GM19239 (cell line): ENCODE measurements at regions not wholly inside any gene's neighbourhood (a gene's known extent, or its start where the extent isn't known, plus 50 kb on each side); places are given as distances from the start of the nearest gene placed in this dataset.
"Not testable (repeated sequence)": the region's sequence is repeated elsewhere in the genome, so short reads cannot be mapped to it uniquely, and the experiment has no call there.

ENCODE experiments used
- DNase-seq: peaks from one replicate; pipeline ENCODE4 v3.0.0; 2011; ENCODE audit warnings: low spot score; ENCODE audit not compliant: insufficient read length
- FAIRE-seq: peaks from 2 replicates; lab custom pipeline; 2011; peaks lifted over from hg19 to GRCh38; lab: Jason Lieb, UNC

GRCh38 chr7:156344595-156344994, 296.0 kb upstream of the RNF32 start:
- DNase-seq (no peak), FAIRE-seq (no peak)

DNA sequence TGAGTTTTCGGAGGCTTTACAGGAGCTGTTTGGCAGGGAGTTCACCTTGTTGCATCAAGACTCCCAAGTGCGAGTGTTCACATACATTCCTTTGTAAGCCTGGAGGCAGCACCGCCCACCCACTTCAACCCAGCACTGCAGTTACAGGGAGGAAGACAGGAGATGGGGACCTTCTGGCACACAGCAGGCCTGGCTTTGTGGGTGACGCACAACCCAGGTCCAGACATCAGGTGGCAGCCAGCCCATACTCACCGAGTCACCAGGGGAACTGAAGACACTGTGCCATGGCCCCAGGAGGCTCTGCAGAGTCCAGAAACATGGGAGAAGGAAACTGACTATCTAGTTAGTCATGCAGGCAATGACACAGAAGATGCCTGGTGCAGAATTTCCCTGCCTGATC, 305.9 kb upstream of the RNF32 start:
- DNase-seq (no peak), FAIRE-seq (no peak)

DNA sequence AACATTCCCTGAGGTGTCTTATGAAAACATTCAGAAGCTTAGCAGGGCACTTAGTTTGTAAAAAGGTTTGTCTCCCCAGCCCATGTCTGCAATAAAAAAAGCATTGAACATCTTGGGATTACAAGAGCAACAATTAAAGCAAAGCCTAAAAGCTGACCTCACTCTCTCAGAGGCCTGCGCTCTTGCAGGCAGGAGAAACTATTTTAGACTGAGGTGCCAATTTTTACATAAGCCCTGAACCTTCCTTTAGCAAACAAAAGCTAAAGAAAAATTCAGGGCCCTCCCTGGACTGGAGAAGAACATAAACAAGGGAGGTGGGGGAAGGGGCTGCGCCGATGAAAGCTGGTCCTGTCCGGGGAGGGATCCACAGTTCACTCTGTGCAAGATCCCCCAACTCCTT, 312.7 kb upstream of the RNF32 start:
- no peak for DNase-seq
- FAIRE-seq: no peak

GRCh38 chr7:156327474-156327873, 313.1 kb upstream of the RNF32 start:
- DNase-seq (no peak), FAIRE-seq (no peak)

DNA sequence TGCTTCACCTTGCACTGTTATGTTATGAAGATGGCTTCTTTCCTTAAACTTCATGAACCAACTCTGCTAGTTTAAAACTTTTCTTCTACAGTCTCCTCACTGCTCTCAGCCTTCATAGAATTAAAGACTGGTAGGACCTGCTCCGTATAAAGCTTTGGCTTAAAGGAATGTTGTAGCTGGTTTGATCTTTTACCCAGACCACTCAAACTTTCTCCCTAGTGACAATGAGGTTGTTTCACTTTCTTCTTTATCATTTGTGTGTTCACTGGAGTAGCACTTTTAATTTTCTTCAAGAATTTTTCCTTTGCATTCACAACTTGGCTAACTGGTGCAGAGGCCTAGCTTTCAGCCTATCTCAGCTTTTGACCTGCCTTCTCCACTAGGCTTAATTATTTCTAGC, 316.4 kb upstream of the RNF32 start:
- DNase-seq: no peak
- no peak for FAIRE-seq

DNA sequence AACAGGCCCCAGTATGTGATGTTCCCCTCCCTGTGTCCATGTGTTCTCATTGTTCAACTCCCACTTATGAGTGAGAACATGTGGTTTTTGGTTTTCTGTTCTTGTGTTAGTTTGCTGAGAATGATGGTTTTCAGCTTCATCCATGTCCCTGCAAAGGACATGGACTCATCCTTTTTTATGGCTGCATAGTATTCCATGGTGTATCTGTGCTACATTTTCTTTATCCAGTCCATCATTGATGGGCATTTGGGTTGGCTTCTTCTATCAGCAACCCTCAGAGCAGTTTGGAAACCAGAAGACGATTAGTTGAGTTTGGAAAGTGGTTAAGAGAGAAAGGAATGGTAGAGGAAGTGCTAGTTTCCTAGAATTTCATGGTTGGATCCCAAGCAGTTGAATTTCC, 319.1 kb upstream of the RNF32 start:
- not testable (repeated sequence) for DNase-seq, FAIRE-seq

GRCh38 chr7:156318926-156319325, 321.6 kb upstream of the RNF32 start:
- FAIRE-seq: no peak
- DNase-seq: no peak

DNA sequence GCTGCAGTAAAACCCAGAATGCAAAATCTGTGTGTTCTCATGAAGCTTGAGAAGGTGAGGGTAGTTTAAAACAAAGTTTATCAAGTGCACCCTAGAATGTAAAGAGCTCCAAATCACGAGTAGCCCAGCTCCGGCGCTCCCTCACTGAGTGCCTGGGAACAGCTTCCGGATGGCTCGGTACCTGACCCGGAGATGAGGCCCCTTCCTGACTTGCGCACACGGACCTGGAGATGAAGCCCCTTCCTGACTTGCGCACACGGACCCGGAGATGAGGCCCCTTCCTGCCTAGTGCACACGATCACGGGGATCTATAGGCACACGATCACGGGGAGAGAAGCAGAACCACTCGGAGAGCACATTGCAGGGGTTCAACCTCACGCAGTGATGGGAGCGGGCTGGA, 322.1 kb upstream of the RNF32 start:
- DNase-seq (no peak), FAIRE-seq (no peak)

DNA sequence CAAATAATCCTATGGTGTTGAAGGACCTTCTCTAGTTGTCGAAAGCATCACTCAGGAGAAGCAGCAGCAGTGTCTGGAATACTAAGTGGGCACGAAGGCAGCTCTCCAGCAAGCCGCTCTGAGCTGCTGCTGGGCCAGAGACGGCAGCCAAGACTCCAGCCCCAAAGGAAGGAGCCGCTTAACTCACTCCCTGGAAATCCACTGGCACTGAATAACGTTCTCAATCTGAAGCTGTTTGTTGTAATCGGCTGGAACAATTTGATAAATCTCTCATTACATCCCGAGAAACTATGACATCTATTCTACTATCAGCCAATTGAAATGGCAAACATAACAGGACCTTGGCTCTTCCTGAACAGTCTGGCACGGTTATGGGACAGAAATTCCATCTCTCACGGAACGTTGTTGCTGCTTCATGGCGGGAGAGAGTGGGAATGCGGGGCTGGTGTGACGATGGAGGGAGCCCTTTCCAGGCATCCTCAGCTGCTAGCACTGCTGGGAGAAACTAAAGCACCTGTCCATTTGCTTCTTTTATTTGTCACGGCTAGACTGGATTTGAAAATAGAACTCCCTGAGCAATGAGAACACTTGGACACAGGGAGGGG, 331.5 kb upstream of the RNF32 start:
- DNase-seq (no peak), FAIRE-seq (no peak)

DNA sequence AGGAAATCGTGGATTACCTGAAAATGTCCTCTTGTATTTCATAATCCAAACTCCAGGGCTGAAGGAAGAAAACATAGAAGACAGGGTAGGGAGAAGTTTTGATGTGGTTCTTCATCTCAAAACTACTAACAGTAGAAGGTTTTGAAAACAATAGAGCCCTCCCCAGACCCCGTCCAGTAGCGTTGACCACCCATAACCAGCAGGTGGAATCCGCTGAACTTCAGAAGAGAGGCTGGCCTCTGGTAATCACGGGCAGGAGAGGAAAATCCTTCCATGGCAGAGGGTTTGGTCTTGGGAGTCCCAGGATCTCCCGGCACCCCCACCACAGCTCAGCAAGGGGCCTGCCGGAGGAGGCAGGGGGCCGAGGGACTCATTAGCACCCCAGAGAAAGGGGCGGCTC, 333.4 kb upstream of the RNF32 start:
- FAIRE-seq (no peak), DNase-seq (no peak)

GRCh38 chr7:156305351-156305750, 335.2 kb upstream of the RNF32 start:
- no peak for FAIRE-seq
- no peak for DNase-seq

GRCh38 chr7:156282816-156283215, 357.8 kb upstream of the RNF32 start:
- DNase-seq (no peak), FAIRE-seq (no peak)

- FAIRE-seq (no peak), DNase-seq (no peak)
These were observed 360.9 kb upstream of the RNF32 start for GRCh38 chr7:156279635-156280034.

GRCh38 chr7:156275292-156275691, 365.3 kb upstream of the RNF32 start:
- DNase-seq: no peak

GRCh38 chr7:156274557-156274956, 366.0 kb upstream of the RNF32 start:
- no peak for DNase-seq
- FAIRE-seq: no peak

More at GRCh38 chr7:156275292-156275691, 365.3 kb upstream of the RNF32 start:
- FAIRE-seq: no peak

DNA sequence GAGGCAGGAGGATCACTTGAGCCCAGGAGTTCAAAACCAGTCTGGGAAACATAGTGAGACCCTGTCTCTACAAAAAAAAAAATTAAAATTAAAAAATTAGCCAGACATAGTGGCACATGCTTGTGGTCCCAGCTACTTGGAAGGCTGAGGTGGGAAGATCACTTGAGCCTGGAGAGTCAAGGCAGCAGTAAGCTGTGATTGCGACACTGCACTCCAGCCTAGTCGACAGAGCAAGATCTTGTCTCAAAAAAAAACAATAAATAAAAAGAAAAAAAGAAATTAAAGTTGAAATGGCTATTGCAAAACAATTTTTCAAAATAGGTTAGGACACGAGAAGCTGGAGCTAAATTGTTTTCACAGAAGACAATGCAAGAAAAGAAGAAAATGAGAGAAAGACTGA, 379.0 kb upstream of the RNF32 start:
- FAIRE-seq (no peak), DNase-seq (no peak)

DNA sequence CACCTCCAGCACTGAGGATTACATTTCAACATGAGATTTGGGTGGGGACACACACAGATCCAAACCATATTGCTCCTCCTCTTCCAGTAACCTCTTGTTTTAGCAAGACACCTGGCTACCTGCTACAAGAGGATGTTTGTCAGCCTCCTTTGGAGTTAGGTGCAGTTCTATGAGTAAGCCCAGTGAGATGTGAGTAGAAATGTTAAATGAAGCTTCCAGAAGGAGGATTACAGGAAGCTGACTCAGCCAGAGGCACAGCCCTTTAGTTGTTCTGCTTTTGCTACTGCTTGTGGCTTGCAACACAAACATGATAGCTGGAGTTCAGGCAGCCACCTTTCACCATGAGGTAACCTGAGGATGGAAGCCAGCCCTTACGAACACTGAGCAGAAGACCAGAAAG, 382.7 kb upstream of the RNF32 start:
- FAIRE-seq (no peak), DNase-seq (no peak)

- DNase-seq: no peak
- no peak for FAIRE-seq
These were observed 384.9 kb upstream of the RNF32 start for GRCh38 chr7:156255635-156256034.

DNA sequence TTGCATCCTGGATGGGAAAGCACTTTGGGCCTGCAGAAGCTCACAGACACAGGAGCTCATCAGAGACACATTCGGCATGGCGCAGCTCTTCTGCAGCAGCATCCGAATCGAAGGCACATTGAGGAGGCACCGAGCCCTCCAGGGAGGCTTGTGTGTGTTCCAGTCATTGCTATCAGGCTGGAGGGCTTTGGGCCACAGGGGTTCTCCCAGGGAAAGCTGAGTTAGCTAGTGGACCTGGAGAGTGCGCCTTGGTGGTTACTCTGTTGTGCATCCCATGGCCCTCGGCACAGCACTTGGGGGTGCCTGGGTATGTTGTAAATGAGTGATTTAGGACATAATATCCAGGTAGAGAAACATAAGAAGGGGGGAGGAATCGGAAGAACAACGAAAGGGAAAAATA, 388.7 kb upstream of the RNF32 start:
- no peak for FAIRE-seq

GRCh38 chr7:156240532-156240931, 400.0 kb upstream of the RNF32 start:
- no peak for DNase-seq
- no peak for FAIRE-seq

More for the DNA sequence above, 388.7 kb upstream of the RNF32 start:
- no peak for DNase-seq

GRCh38 chr7:156238366-156239133, 402.0 kb upstream of the RNF32 start:
- no peak for FAIRE-seq
- DNase-seq: no peak

GRCh38 chr7:156237614-156238013, 403.0 kb upstream of the RNF32 start:
- FAIRE-seq (no peak), DNase-seq (no peak)
